ENCODE measurements at regions not wholly inside any gene's neighbourhood (a gene's known extent, or its start where the extent isn't known, plus 50 kb on each side); places are given as distances from the start of the nearest gene placed in this dataset.

DNA sequence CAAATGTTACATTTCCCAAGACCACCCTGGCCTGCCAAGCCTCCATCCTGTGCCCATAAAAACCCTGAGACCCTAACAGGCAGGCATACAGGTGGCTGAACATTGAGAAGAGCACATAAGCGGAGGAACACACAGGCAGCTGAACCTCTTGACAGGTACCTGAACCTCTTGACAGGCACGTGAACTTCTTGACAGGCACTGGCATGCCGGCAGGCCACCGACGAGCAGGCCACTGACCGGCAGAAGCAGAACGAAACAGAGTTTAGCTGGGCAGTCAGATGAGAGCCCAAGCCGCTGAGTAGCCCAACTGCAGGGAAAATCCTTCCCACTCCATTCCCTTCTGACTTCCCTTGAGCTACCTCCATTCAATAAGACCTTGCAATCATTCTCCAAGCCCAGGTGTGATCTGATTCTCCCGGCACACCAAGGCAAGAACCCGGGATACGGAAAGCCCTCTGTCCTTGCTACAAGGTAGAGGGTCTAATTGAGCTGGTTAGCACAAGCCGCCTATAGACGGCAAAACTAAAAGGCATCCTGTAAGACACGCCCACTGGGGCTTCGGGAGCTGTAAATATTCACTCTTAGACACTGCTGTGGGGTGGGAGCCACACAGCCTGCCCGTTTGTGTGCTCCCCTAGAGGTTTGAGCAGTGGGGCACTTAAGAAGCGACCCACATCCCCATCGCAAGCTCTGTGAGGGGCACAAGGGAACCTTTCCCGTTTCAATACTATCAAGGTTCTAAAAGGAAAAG, 2613.9 kb upstream of the PCDH20 start:
- H4K91ac ChIP-seq (ENCODE audit: insufficient read depth, low read depth, low read length) = no peak overlapping the region
- H3K18ac ChIP-seq (ENCODE audit: low read depth, low read length) = no peak overlapping the region
- in situ Hi-C loops (cut with MboI; ENCODE audit: low sequenced_read_pairs) (no loop called here), intact Hi-C loops (cut with micrococcal nuclease) (no loop called here), dilution Hi-C loops (cut with HindIII; ENCODE audit: low sequenced_read_pairs, unreplicated experiment) (no loop called here)
- no peak overlapping the region for H4K5ac ChIP-seq (ENCODE audit: low read depth, low read length)
- no peaks in the 10 kb centered on the region for H3K4me1 ChIP-seq (ENCODE audit: control insufficient read depth, insufficient read depth, low read length)
- TF ChIP-seq MAFK (IDR thresholded peaks at IDR 0.05; ENCODE audit: low read depth, low read length) = no peak
- TF ChIP-seq POLR2A (IDR thresholded peaks at IDR 0.05; ENCODE audit: low read depth, low read length) = no peak
- TF ChIP-seq RCOR1 (IDR thresholded peaks at IDR 0.05; ENCODE audit: insufficient replicate concordance, low read length) = no peak
- no peak for TF ChIP-seq RFX5 (IDR thresholded peaks at IDR 0.05; ENCODE audit: low read depth, low read length)
- TF ChIP-seq, protein P1, sequence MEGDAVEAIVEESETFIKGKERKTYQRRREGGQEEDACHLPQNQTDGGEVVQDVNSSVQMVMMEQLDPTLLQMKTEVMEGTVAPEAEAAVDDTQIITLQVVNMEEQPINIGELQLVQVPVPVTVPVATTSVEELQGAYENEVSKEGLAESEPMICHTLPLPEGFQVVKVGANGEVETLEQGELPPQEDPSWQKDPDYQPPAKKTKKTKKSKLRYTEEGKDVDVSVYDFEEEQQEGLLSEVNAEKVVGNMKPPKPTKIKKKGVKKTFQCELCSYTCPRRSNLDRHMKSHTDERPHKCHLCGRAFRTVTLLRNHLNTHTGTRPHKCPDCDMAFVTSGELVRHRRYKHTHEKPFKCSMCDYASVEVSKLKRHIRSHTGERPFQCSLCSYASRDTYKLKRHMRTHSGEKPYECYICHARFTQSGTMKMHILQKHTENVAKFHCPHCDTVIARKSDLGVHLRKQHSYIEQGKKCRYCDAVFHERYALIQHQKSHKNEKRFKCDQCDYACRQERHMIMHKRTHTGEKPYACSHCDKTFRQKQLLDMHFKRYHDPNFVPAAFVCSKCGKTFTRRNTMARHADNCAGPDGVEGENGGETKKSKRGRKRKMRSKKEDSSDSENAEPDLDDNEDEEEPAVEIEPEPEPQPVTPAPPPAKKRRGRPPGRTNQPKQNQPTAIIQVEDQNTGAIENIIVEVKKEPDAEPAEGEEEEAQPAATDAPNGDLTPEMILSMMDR (conservative IDR thresholded peaks at IDR 0.05; ENCODE audit: low read depth, low read length) = no peak
- no peak for TF ChIP-seq MXI1 (IDR thresholded peaks at IDR 0.05; ENCODE audit: borderline replicate concordance, low read depth, low read length)
- TF ChIP-seq CEBPB (IDR thresholded peaks at IDR 0.05; ENCODE audit: low read depth, low read length) = no peak
- H4K8ac ChIP-seq (ENCODE audit: low read depth in 2 of 2, low read length in 2 of 2) = no peak overlapping the region
- no CpG with 5 or more reads among the region's 19 CpGs for WGBS, 2 experiments (ENCODE audit: extremely low coverage in 2 of 2, insufficient read length in 1 of 2)
- ATAC-seq (ENCODE audit: low read depth) = no peak
- no peak overlapping the region for H3K9ac ChIP-seq (ENCODE audit: low read depth, low read length)
- H3K23ac ChIP-seq (ENCODE audit: low read depth, low read length) = no peak overlapping the region
- H3K14ac ChIP-seq (replicated peaks; ENCODE audit: low read depth, low read length) = no peak overlapping the region
- H3K4me2 ChIP-seq (ENCODE audit: low read depth, low read length) = no peak overlapping the region
- H2BK15ac ChIP-seq (ENCODE audit: low read depth, low read length) = no peak overlapping the region
- H3K27ac ChIP-seq (ENCODE audit: insufficient read depth, low read length) = no peak overlapping the region
- 0 out of 2 replicates have a peak, but pooled peaks cover 3% of the 10 kb centered on the region for H3K9me1 ChIP-seq (ENCODE audit: insufficient read depth, low read length)
- H3K36me3 ChIP-seq (ENCODE audit: control insufficient read depth, insufficient read depth, low read length) = no peaks in the 10 kb centered on the region
- CTCF ChIA-PET = no interaction called here
- no peak overlapping the region for H3K4me3 ChIP-seq (ENCODE audit: insufficient read depth, low read depth, low read length)
- H3K4ac ChIP-seq (ENCODE audit: low read depth, low read length) = no peak overlapping the region
- no peak overlapping the region for H2AK9ac ChIP-seq (replicated peaks; ENCODE audit: low read depth, low read length, poor library complexity)
- no peak overlapping the region for H2AFZ ChIP-seq (replicated peaks; ENCODE audit: low read length, poor library complexity)
- no peaks in the 10 kb centered on the region for H3K9me3 ChIP-seq (ENCODE audit: control insufficient read depth, insufficient read depth, low read length)
- H2BK20ac ChIP-seq (ENCODE audit: low read depth, low read length) = no peak overlapping the region
- POLR2A ChIA-PET (ENCODE audit: unreplicated experiment) = no interaction called here
- H2AK5ac ChIP-seq (ENCODE audit: low read depth, low read length) = no peak overlapping the region
- no peak overlapping the region for H2BK5ac ChIP-seq (ENCODE audit: low read depth, low read length, poor library complexity, severe bottlenecking)
- H2BK120ac ChIP-seq (ENCODE audit: low read depth, low read length) = no peak overlapping the region
- no TSS peak for BruUV-seq (replicated peaks)
- no peaks in the 10 kb centered on the region for H4K20me1 ChIP-seq (ENCODE audit: insufficient read depth, low read length)
- H3K79me1 ChIP-seq (ENCODE audit: low read depth in 1 of 2, low read length in 2 of 2) = no peaks in the 10 kb centered on the region
- H3K56ac ChIP-seq (ENCODE audit: extremely low read depth, insufficient read depth, low read length) = no peak overlapping the region
- H3K27me3 ChIP-seq (ENCODE audit: control insufficient read depth, insufficient read depth, low read length) = no peaks in the 10 kb centered on the region
- DNase-seq = no peak
